H1 (cell line): ENCODE measurements at regions not wholly inside any gene's neighbourhood (a gene's known extent, or its start where the extent isn't known, plus 50 kb on each side); places are given as distances from the start of the nearest gene placed in this dataset.

Experiments
- CTCF ChIA-PET: fragments of 300-600 bp; sonication (Branson Sonifier 250); formaldehyde crosslinking; loops from one replicate; lab custom pipeline; 2021; ENCODE audit not compliant: partially characterized antibody; lab: Charles Lee
- POLR2A ChIA-PET: fragments of 300-600 bp; sonication (Branson Sonifier 250); formaldehyde crosslinking; loops from one replicate; lab custom pipeline; 2021; ENCODE audit warnings: inconsistent platforms; ENCODE audit not compliant: partially characterized antibody; lab: Charles Lee
- DNase-seq, 2 experiments: peaks; one replicate each; pipeline versions ENCODE4 v3.0.0 to v3.0.0-alpha.2; 2010 to 2022; ENCODE audit warnings: low spot score in 2 of 2, low read depth in 1 of 2, mixed read lengths in 1 of 2
- FAIRE-seq: peaks from 2 replicates; lab custom pipeline; 2011; peaks lifted over from hg19 to GRCh38; lab: Jason Lieb, UNC
- H2AFZ ChIP-seq: 2 replicates; pipeline ENCODE4 v1.8.1; 2012; ENCODE audit warnings: low read length, inconsistent platforms
- H2AK5ac ChIP-seq: 2 replicates; pipeline ENCODE4 v1.6.1; 2013; ENCODE audit warnings: low read depth, low read length
- H2BK120ac ChIP-seq: replicated peaks from 2 replicates; pipeline ENCODE3; 2013; ENCODE audit warnings: low read depth, low read length, inconsistent platforms
- H2BK12ac ChIP-seq: 2 replicates; pipeline ENCODE4 v1.6.1; 2013; ENCODE audit warnings: low read depth, low read length
- H2BK15ac ChIP-seq: 2 replicates; pipeline ENCODE4 v1.6.1; 2013; ENCODE audit warnings: low read length
- H2BK20ac ChIP-seq: 2 replicates; pipeline ENCODE4 v1.6.1; 2013; ENCODE audit warnings: low read length
- H2BK5ac ChIP-seq: 2 replicates; pipeline ENCODE4 v1.6.1; 2013; ENCODE audit warnings: low read depth, low read length
- H3K14ac ChIP-seq: 2 replicates; pipeline ENCODE4 v1.6.1; 2013; ENCODE audit warnings: inconsistent platforms; ENCODE audit not compliant: insufficient read length
- H3K18ac ChIP-seq: 2 replicates; pipeline ENCODE4 v1.6.1; 2013; ENCODE audit warnings: low read length; ENCODE audit errors: extremely low read depth
- H3K23ac ChIP-seq: 2 replicates; pipeline ENCODE4 v1.6.1; 2013; ENCODE audit warnings: inconsistent platforms; ENCODE audit not compliant: insufficient read length
- H3K23me2 ChIP-seq: 2 replicates; pipeline ENCODE4 v1.6.1; 2013; ENCODE audit warnings: low read depth, low read length
- H3K27ac ChIP-seq: 2 replicates; pipeline ENCODE4 v1.6.1; 2011; ENCODE audit warnings: low read depth, low read length, inconsistent platforms
- H3K27me3 ChIP-seq, 4 experiments: replicated peaks in 1 of 4; 1 replicate in 1 of 4; 2 replicates in 3 of 4; pipeline versions ENCODE4 v1.6.1 to v1.8.1; 2011 to 2013; ENCODE audit warnings: low read length in 3 of 4, mild to moderate bottlenecking in 3 of 4, inconsistent platforms in 2 of 4, mixed read lengths in 2 of 4, moderate library complexity in 1 of 4; ENCODE audit not compliant: control insufficient read depth in 3 of 4, insufficient read depth in 3 of 4; ENCODE audit errors: extremely low read depth in 1 of 4
- H3K36me3 ChIP-seq, 4 experiments: 2 replicates each; pipeline versions ENCODE4 v1.6.1 to v1.8.1; 2011 to 2013; ENCODE audit warnings: mild to moderate bottlenecking in 4 of 4, low read length in 3 of 4, moderate library complexity in 2 of 4, control low read depth in 1 of 4, inconsistent platforms in 1 of 4; ENCODE audit not compliant: insufficient read depth in 4 of 4, control insufficient read depth in 2 of 4
- H3K4ac ChIP-seq: replicated peaks from 2 replicates; pipeline ENCODE3; 2013; ENCODE audit warnings: low read length, low read depth, mixed read lengths, inconsistent platforms; ENCODE audit not compliant: insufficient read length
- H3K4me1 ChIP-seq, 4 experiments: replicated peaks in 1 of 4; 1 replicate in 1 of 4; 2 replicates in 3 of 4; pipeline versions ENCODE4 v1.6.1 to v1.8.1; 2011 to 2013; ENCODE audit warnings: low read length in 3 of 4, inconsistent platforms in 2 of 4, mixed read lengths in 1 of 4; ENCODE audit not compliant: insufficient read depth in 4 of 4, control insufficient read depth in 3 of 4
- H3K4me2 ChIP-seq, 2 experiments: 2 replicates each; pipeline versions ENCODE4 v1.6.1 to v1.8.1; 2011 to 2013; ENCODE audit warnings: low read depth in 2 of 2, low read length in 2 of 2, control low read depth in 1 of 2, inconsistent platforms in 1 of 2, mild to moderate bottlenecking in 1 of 2; ENCODE audit not compliant: insufficient read depth in 1 of 2
- H3K4me3 ChIP-seq, 4 experiments: fragments of 200-600, 300-600 bp in 1 of 4; sonication (generic), shearing (Covaris generic), sonication (Bioruptor Twin) in 1 of 4; 2 replicates each; pipeline versions ENCODE4 v1.5.1 to v1.8.1; 2011 to 2016; ENCODE audit warnings: low read length in 4 of 4, low read depth in 3 of 4, control low read depth in 2 of 4, inconsistent platforms in 2 of 4, mild to moderate bottlenecking in 2 of 4, mixed read lengths in 1 of 4, moderate library complexity in 1 of 4; ENCODE audit not compliant: insufficient read depth in 2 of 4; ENCODE audit errors: extremely low read depth in 1 of 4
- H3K56ac ChIP-seq: replicated peaks from 2 replicates; pipeline ENCODE3; 2013; ENCODE audit warnings: low read depth, mild to moderate bottlenecking, mixed read lengths, low read length, inconsistent platforms; ENCODE audit not compliant: insufficient read length
- H3K79me1 ChIP-seq: 2 replicates; pipeline ENCODE4 v1.6.1; 2013; ENCODE audit warnings: low read depth, low read length, control low read depth
- H3K79me2 ChIP-seq, 2 experiments: 2 replicates each; pipeline versions ENCODE4 v1.6.1 to v1.8.1; 2012 to 2013; ENCODE audit warnings: low read length in 2 of 2, mild to moderate bottlenecking in 2 of 2, inconsistent platforms in 1 of 2; ENCODE audit not compliant: insufficient read depth in 2 of 2, control insufficient read depth in 1 of 2
- H3K9ac ChIP-seq, 4 experiments: replicated peaks in 1 of 4; 1 replicate in 1 of 4; 2 replicates in 3 of 4; pipeline versions ENCODE4 v1.6.1 to v1.8.1; 2011 to 2013; ENCODE audit warnings: low read depth in 3 of 4, low read length in 3 of 4, control low read depth in 2 of 4, mild to moderate bottlenecking in 2 of 4, moderate library complexity in 2 of 4, inconsistent platforms in 1 of 4; ENCODE audit errors: extremely low read depth in 1 of 4
- H3K9me3 ChIP-seq, 2 experiments: 2 replicates each; pipeline versions ENCODE4 v1.6.1 to v1.8.1; 2012 to 2013; ENCODE audit warnings: mild to moderate bottlenecking in 2 of 2, moderate library complexity in 2 of 2, control low read depth in 1 of 2, inconsistent platforms in 1 of 2, low read depth in 1 of 2, low read length in 1 of 2, mixed read lengths in 1 of 2; ENCODE audit not compliant: insufficient read depth in 2 of 2
- H4K20me1 ChIP-seq, 2 experiments: replicated peaks in 1 of 2; 2 replicates each; pipeline versions ENCODE3 to v1.8.1; 2011 to 2013; ENCODE audit warnings: inconsistent platforms in 2 of 2, low read length in 2 of 2, mild to moderate bottlenecking in 1 of 2; ENCODE audit not compliant: insufficient read depth in 2 of 2, control insufficient read depth in 1 of 2
- H4K5ac ChIP-seq: 2 replicates; pipeline ENCODE4 v1.6.1; 2013; ENCODE audit warnings: low read length, low read depth, mixed read lengths, inconsistent platforms; ENCODE audit not compliant: insufficient read length
- H4K8ac ChIP-seq: 2 replicates; pipeline ENCODE4 v1.8.0; 2013; ENCODE audit warnings: mild to moderate bottlenecking, moderate library complexity, low read length, inconsistent platforms; ENCODE audit not compliant: insufficient read depth; ENCODE audit errors: extremely low read depth
- H4K91ac ChIP-seq: replicated peaks from 2 replicates; pipeline ENCODE3; 2013; ENCODE audit warnings: low read length, mixed read lengths, inconsistent platforms; ENCODE audit not compliant: insufficient read length
- CTCF ChIP-seq, 3 experiments: IDR thresholded peaks; 1 replicate in 2 of 3; 2 replicates in 1 of 3; pipeline versions ENCODE4 v1.5.1 to v1.6.1; 2011; ENCODE audit warnings: low read length in 3 of 3, mild to moderate bottlenecking in 3 of 3, inconsistent platforms in 2 of 3, low read depth in 1 of 3, moderate library complexity in 1 of 3; ENCODE audit not compliant: insufficient read depth in 1 of 3; ENCODE audit errors: control extremely low read depth in 1 of 3
- HDAC6 ChIP-seq: IDR thresholded peaks from one replicate; pipeline ENCODE4 v1.7.1; 2012; ENCODE audit warnings: low read depth, mild to moderate bottlenecking, inconsistent platforms, low read length, moderate library complexity
- POLR2AphosphoS5 ChIP-seq: IDR thresholded peaks from 2 replicates; pipeline ENCODE4 v1.6.1; 2011; ENCODE audit warnings: low read depth, low read length
- TAF7 ChIP-seq: optimal IDR thresholded peaks from 2 replicates; pipeline ENCODE3; 2011; ENCODE audit warnings: low read depth, mild to moderate bottlenecking, inconsistent platforms, low read length, moderate library complexity, borderline replicate concordance
- WGBS, 2 experiments: shearing (Covaris generic) in 1 of 2; methylation state at CpG; one replicate each; pipeline versions ENCODE4 v1.1.6 to v1.1.7; 2013 to 2015; ENCODE audit warnings: low lambda C conversion rate in 2 of 2, mixed read lengths in 2 of 2, inconsistent platforms in 1 of 2, low coverage in 1 of 2, missing lambda C conversion rate in 1 of 2; ENCODE audit not compliant: insufficient replicate concordance in 2 of 2, insufficient coverage in 1 of 2, insufficient read length in 1 of 2; ENCODE audit errors: extremely low coverage in 1 of 2, missing lambda C conversion rate in 1 of 2; 5-methylcytosine and 5-hydroxymethylcytosine counted together

GRCh38 chr2:186130748-186131641 lies 355.1 kb upstream of the ZC3H15 start:
- Histone ChIP-seq H2BK120ac (no peak overlapping the region), H3K4me1 (peaks cover 3 to 14% (median 7%) of the 10 kb centered on the region in 4 experiments; a peak in 4 of 7 replicates), H3K4me3 (no peak overlapping the region), H3K18ac (no peak overlapping the region), H3K23ac (no peak overlapping the region), H4K8ac (no peak overlapping the region), H3K79me2 (no peaks in the 10 kb centered on the region), H4K20me1 (no peaks in the 10 kb centered on the region), H3K4ac (no peak overlapping the region), H4K91ac (no peak overlapping the region), H3K23me2 (no peaks in the 10 kb centered on the region), H3K4me2 (no peak overlapping the region), H2BK5ac (no peak overlapping the region), H3K79me1 (no peaks in the 10 kb centered on the region), H2BK15ac (no peak overlapping the region), H4K5ac (no peak overlapping the region), H3K56ac (no peak overlapping the region), H2BK12ac (no peak overlapping the region), H2BK20ac (no peak overlapping the region), H3K9ac (no peak overlapping the region), H3K27me3 (peaks cover 0 to 1% (median 0%) of the 10 kb centered on the region in 4 experiments; a peak in 1 of 7 replicates), H3K36me3 (no peaks in the 10 kb centered on the region), H3K27ac (no peak overlapping the region), H3K9me3 (no peaks in the 10 kb centered on the region), H2AFZ (no peak overlapping the region), H3K14ac (no peak overlapping the region), H2AK5ac (no peak overlapping the region)
- no peak for DNase-seq
- ChIA-PET CTCF (interaction anchor here (0.6 to 1.0 kb wide), 3 partner anchors 10 to 288 kb away, joined by 3 to 4 read pairs (median 3); no protein-coding TSS in a partner anchor), POLR2A (interaction anchor here (1.0 kb wide), 1 partner anchor 39 kb away, joined by 6 read pairs; no protein-coding TSS in a partner anchor)
- FAIRE-seq: no peak
- TF ChIP-seq TAF7: no peak
- TF ChIP-seq POLR2AphosphoS5: no peak
- TF ChIP-seq HDAC6: no peak
- no peak for TF ChIP-seq CTCF (IDR thresholded peaks at IDR 0.05; ENCODE audit: control extremely low read depth in 1 of 3, insufficient read depth in 1 of 3, low read depth in 1 of 3, low read length in 3 of 3)
- WGBS, 2 experiments: 37% methylated on average over 3 of the region's 3 CpGs; no CpG with 5 or more reads in 1 of the 2 experiments
